Esophagus squamous epithelium (tissue), 5 donors: ENCODE measurements at regions not wholly inside any gene's neighbourhood (a gene's known extent, or its start where the extent isn't known, plus 50 kb on each side); places are given as distances from the start of the nearest gene placed in this dataset.

Experiments used
- DNase-seq: peaks from one replicate; lab custom pipeline; 2025; lab: John Stamatoyannopoulos, UW
- H3K27ac ChIP-seq, 4 donors: fragments of 200-600 bp; sonication (generic); one replicate each; pipeline ENCODE4 v1.5.1; 2016 to 2019; ENCODE audit warnings: mild to moderate bottlenecking in 1 of 4
- H3K27me3 ChIP-seq, 4 donors: fragments of 200-600 bp; sonication (generic); 1 replicate in 3 of 4; 2 replicates in 1 of 4; pipeline versions ENCODE4 v1.5.1 to v1.6.0; 2017 to 2021; ENCODE audit warnings: antibody characterized with exemption in 1 of 4
- H3K36me3 ChIP-seq, 3 donors: fragments of 200-600 bp; sonication (generic); one replicate each; pipeline ENCODE4 v1.5.1; 2016 to 2019
- H3K4me1 ChIP-seq, 3 donors: fragments of 200-600 bp; sonication (generic); one replicate each; pipeline ENCODE4 v1.5.1; 2017 to 2019
- H3K4me3 ChIP-seq, 4 donors: fragments of 200-600 bp; sonication (generic); 1 replicate in 3 of 4; 2 replicates in 1 of 4; pipeline ENCODE4 v1.5.1; 2016 to 2019; ENCODE audit warnings: mild to moderate bottlenecking in 2 of 4, moderate library complexity in 1 of 4
- H3K9me3 ChIP-seq, 3 donors: fragments of 200-600 bp; sonication (generic); one replicate each; pipeline ENCODE4 v1.5.1; 2016 to 2019
- CTCF ChIP-seq, 6 experiments: fragments of 450-650 bp in 4 of 6; fragments of 200-600 bp in 2 of 6; sonication (generic) in 2 of 6; IDR thresholded peaks; one replicate each; pipeline ENCODE4 v1.5.1; 2016 to 2019; ENCODE audit warnings: antibody characterized with exemption in 6 of 6, mild to moderate bottlenecking in 4 of 6, moderate library complexity in 4 of 6
- POLR2A ChIP-seq, 4 donors: fragments of 450-650 bp; IDR thresholded peaks; one replicate each; pipeline ENCODE4 v1.6.1; 2017; ENCODE audit warnings: antibody characterized with exemption in 4 of 4, mild to moderate bottlenecking in 4 of 4, moderate library complexity in 3 of 4
- WGBS, 2 donors: methylation state at CpG; one replicate each; pipeline ENCODE4 v1.1.5; 2018; 5-methylcytosine and 5-hydroxymethylcytosine counted together
- intact Hi-C: fragments of 100-400 bp; cut with DNase I; formaldehyde crosslinking; loops from one replicate; pipeline ENCODE4 v1.15.0; 2022
- donor health status: DM: yes; HTN: yes; CAD: no.

- no peak for DNase-seq
- Histone ChIP-seq H3K27me3 (peaks cover 0 to 35% (median 0%) of the 10 kb centered on the region in 4 donors), H3K27ac (peak overlapping the region; percentile 2 to 85 (median 74)), H3K4me3 (no peak overlapping the region), H3K36me3 (no peaks in the 10 kb centered on the region), H3K9me3 (no peaks in the 10 kb centered on the region), H3K4me1 (peaks cover 0 to 39% (median 27%) of the 10 kb centered on the region in 3 donors)
- TF ChIP-seq POLR2A (IDR thresholded peaks at IDR 0.05) (no peak), CTCF (IDR thresholded peaks at IDR 0.05) (no peak)
- 72 to 86% methylated on average over 5 to 9 of the region's 11 CpGs for WGBS, 2 donors
- intact Hi-C loops = no loop called here
Observed at GRCh38 chr16:86431540-86431939, 78.8 kb upstream of the FOXF1 start.

GRCh38 chr16:86432048-86432447 lies 78.3 kb upstream of the FOXF1 start:
- Histone ChIP-seq H3K36me3 (no peaks in the 10 kb centered on the region), H3K9me3 (no peaks in the 10 kb centered on the region), H3K4me3 (peak overlapping the region in 1 of 4 donors; percentile 12), H3K4me1 (peaks cover 0 to 39% (median 27%) of the 10 kb centered on the region in 3 donors), H3K27ac (peak overlapping the region; percentile 2 to 85 (median 74)), H3K27me3 (peaks cover 0 to 35% (median 0%) of the 10 kb centered on the region in 4 donors)
- 20 to 80% methylated on average over 1 to 7 of the region's 16 CpGs for WGBS, 2 donors
- no peak for DNase-seq
- intact Hi-C loops = no loop called here
- TF ChIP-seq POLR2A (IDR thresholded peaks at IDR 0.05) = no peak
- no peak for TF ChIP-seq CTCF (IDR thresholded peaks at IDR 0.05)

DNA sequence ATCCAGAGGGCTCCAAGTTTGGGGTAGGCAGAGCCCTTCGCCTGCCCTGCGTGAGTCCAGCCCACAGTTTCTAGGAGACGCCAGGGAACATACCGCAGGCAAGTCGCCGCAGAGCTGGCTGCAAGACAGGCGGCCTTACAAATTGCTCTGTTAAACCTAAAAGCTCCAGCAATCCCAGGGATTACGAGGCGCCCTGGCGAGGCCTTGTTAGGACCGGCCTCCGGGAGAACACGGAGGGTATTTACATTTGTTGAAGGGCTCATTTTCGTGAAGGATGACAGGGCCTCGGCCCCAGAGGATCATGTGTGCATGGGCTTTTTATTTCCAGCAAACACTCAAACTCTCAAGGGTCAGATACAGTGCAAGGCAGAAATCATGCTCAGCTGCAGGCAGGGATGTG lies 77.6 kb upstream of the FOXF1 start:
- intact Hi-C loops = no loop called here
- no peak for DNase-seq
- H3K27me3 ChIP-seq = peaks cover 0 to 35% (median 0%) of the 10 kb centered on the region in 4 donors
- 6 to 21% methylated on average over 2 to 8 of the region's 15 CpGs for WGBS, 2 donors
- no peak for TF ChIP-seq POLR2A (IDR thresholded peaks at IDR 0.05)
- TF ChIP-seq CTCF (IDR thresholded peaks at IDR 0.05) = no peak
- H3K4me3 ChIP-seq = no peak overlapping the region
- H3K27ac ChIP-seq = peak overlapping the region; percentile 2 to 85 (median 74)
- no peaks in the 10 kb centered on the region for H3K9me3 ChIP-seq
- peaks cover 0 to 39% (median 27%) of the 10 kb centered on the region in 3 donors for H3K4me1 ChIP-seq
- no peaks in the 10 kb centered on the region for H3K36me3 ChIP-seq

- intact Hi-C loops = no loop called here
Observed at GRCh38 chr16:86436466-86437185, 73.7 kb upstream of the FOXF1 start.

More at GRCh38 chr16:86436466-86437185, 73.7 kb upstream of the FOXF1 start:
- WGBS, 2 donors = 59 to 66% methylated on average over 5 to 7 of the region's 7 CpGs
- no peaks in the 10 kb centered on the region for H3K9me3 ChIP-seq
- no peak for TF ChIP-seq POLR2A (IDR thresholded peaks at IDR 0.05)
- TF ChIP-seq CTCF (IDR thresholded peaks at IDR 0.05) = no peak
- no peak overlapping the region for H3K27ac ChIP-seq
- H3K4me1 ChIP-seq = peaks cover 0 to 19% (median 15%) of the 10 kb centered on the region in 3 donors
- DNase-seq = no peak
- H3K36me3 ChIP-seq = no peaks in the 10 kb centered on the region
- peaks cover 0 to 36% (median 0%) of the 10 kb centered on the region in 4 donors for H3K27me3 ChIP-seq
- H3K4me3 ChIP-seq = no peak overlapping the region
